ENCODE measurements at regions not wholly inside any gene's neighbourhood (a gene's known extent, or its start where the extent isn't known, plus 50 kb on each side); places are given as distances from the start of the nearest gene placed in this dataset.

DNA sequence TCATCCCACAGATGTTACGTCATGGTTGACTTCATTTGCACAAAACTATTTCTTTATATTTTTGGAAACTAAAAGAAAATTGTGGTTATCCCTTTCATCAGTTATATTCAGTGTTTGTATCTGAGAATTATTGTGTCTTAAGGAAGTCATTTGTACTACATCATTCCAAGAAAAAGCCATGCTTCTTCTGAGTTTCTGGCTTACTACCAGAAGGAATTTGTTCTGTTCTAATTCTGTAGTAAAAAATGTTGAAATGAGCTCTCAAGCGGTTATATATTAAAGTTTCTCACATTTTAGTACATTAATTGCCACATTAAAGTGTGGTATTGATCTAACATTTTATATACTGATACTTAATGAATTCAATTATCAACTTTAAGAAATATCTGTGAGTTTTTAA is 1844.5 kb downstream of the PCDH7 start:
- no peak for DNase-seq (ENCODE audit: low spot score)

DNA sequence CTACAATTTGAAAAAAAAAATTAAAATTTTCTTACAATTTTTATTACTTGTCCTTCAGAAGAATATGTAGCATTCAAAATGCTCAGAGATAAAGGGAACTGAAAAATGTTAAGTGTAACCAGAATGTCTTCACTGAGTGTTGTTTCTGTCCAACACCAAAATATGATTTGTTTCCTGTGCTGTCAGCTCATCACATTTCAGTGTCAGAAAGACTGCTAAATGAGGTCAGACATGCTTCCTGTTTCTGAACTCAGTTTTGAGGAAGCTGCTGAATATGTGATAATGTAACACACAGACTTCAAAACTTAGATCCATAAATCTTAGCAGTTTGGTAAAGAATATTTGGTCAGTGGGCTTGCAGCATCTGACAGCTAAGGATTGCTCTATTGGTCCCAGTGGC is 1849.7 kb downstream of the PCDH7 start:
- DNase-seq (ENCODE audit: low spot score): peak; percentile 16

GRCh38 chr4:32572366-32572765 is 1852.2 kb downstream of the PCDH7 start:
- no peak for DNase-seq (ENCODE audit: low spot score)

DNA sequence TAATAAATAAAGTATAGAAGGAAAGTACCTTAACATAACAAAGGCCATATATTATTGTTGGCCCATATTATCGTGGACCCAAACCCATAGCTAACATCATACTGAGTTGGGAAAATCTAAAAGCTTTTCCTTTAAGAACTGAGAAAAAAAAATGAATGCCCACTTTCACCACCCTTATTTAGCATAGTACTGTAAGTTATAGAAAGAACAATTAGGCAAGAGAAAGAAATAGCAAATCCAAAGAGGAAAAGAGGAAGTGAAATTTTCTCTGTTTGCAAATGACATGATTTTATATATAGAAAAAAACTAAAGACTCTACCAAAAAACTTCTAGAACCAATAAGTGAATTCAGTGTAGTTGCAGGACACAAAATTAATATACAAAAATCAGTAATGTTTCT is 1854.6 kb downstream of the PCDH7 start:
- DNase-seq (ENCODE audit: low spot score): no peak

DNA sequence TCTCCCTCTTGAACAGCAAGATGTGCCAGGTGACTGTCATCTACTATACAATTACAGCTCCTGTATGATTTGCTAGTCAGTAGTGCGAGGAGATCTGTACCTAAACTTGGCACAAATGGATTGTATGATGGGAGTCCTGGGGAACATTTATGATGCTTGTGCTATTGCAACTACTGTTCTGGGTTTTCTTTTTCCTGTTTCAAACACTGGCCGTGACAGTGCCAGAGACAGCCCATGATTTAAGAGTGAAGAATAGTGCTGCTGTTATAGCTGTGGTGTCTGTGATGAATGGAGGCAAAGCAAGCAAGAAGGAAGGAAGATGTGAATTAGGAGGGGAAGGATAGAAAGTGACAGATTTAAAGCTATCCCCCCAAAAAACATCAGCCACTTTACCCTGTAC is 1868.9 kb downstream of the PCDH7 start:
- no peak for DNase-seq (ENCODE audit: low spot score)

DNA sequence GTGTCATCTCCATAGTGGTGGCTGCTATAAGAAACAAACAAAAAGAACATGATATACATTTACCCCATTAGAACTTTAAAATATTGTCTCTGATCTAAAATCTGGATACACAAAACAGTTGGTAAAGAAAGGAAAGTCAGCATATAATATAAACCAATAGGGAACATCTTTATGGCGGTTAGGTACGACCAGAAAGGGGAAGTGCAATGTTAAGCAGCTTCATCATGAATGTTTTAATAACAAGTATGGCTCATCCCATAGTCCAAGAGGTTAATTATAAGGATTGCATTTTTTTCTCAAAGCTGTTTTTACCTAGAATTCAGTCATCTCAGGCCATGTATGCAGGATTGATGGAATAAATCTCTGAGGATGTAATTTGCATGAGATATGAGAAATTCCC is 1869.7 kb downstream of the PCDH7 start:
- no peak for DNase-seq (ENCODE audit: low spot score)

DNA sequence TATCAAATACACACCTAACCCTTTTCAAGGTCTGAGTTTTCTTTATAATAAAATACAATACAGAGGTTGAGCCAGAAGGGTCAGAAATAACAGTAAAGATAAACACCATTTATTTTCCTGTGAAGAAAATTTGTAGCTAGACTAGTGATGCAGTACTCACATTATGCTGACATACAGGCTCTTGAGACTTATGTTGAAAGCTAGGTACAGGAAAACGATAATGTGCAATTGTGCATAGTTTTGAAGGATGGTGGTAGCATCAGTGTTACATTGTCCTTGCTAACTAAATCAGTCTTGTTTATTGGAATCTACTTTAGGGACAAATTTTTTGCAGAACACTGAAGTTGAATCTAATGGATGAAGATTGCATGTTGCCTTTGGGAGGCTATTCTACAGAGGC is 1877.2 kb downstream of the PCDH7 start:
- no peak for DNase-seq (ENCODE audit: low spot score)

DNA sequence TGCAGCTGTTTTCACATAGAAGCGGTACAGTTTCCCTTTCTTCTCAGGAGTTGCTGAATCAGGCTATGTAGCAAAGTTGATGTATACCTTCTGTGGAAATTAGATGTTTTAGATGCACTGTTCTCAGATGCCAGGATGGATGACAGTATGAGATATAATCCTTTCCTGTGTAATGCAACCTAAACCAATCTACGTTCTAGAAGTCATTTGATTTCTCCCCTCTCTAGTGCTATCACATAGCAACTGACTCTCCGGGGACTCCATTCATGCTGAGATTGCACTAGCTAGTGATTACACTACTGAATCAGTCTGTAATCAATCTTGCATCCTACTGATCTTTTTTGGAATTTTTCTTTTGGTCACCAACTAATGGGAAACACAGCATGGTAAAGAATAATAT is 1881.7 kb downstream of the PCDH7 start:
- no peak for DNase-seq (ENCODE audit: low spot score)

GRCh38 chr4:32607978-32608377 is 1887.8 kb downstream of the PCDH7 start:
- DNase-seq (ENCODE audit: low spot score): no peak

- no peak for DNase-seq (ENCODE audit: low spot score)
Observed at GRCh38 chr4:32624943-32625603, 1904.9 kb downstream of the PCDH7 start.

GRCh38 chr4:32625687-32626337 is 1905.6 kb downstream of the PCDH7 start:
- DNase-seq (ENCODE audit: low spot score): no peak

DNA sequence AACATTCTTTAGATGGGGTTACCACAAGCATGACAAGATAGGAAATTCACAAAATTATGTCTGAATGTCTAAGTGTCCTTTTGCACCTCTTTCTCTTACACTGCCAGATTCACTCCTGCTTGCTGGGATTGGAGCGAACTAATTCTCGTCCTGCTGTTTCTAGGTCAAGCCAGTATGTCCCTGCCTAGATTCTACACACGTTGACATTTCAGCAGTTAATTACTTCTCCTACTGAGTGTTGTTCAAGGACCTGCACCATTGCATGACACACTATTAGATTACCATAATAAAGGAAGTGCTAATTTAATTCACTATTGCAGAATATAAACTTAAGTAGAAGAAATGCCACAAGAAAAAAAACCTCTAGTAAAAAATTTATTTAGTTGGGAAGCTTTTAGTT is 1911.7 kb downstream of the PCDH7 start:
- no peak for DNase-seq (ENCODE audit: low spot score)

DNA sequence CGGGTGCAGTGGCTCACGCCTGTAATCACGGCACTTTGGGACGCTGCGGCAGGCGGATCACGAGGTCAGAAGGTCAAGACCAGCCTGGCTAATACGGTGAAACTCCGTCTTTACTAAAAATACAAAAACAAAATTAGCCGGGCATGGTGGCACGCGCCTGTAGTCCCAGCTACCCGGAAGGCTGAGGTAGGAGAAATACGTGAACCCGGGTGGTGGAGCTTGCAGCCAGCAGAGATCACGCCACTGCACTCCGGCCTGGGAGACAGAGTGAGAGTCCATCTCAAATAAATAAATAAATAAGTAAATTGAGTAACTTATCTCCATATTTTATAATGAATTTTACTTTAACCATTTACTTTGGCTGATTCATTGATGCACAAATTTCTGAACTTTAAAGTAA is 1913.3 kb downstream of the PCDH7 start:
- DNase-seq (ENCODE audit: low spot score): no peak

GRCh38 chr4:32645653-32646052 is 1925.5 kb downstream of the PCDH7 start:
- DNase-seq (ENCODE audit: low spot score): no peak

DNA sequence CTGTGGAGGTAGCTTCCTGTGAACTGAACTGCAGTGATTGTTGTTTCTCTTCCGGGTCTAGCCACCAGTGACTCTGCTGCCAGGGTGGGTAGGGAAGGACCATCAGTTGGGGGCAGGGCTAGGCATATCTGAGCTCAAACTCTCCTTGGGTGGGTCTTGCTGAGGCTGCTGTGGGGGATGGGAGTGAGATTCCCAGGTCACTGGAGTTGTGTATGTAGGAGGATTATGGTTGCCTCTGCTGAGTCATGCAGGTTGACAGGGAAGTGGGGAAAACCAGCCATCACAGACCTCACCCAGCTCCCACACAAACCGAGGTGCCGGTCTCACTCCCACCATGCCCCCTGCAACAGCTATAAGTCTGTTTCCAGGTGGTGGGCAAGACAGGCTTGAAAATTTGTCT is 1937.8 kb downstream of the PCDH7 start:
- no peak for DNase-seq (ENCODE audit: low spot score)

- DNase-seq (ENCODE audit: low spot score): no peak
Observed at GRCh38 chr4:32661229-32661628, 1941.1 kb downstream of the PCDH7 start.

DNA sequence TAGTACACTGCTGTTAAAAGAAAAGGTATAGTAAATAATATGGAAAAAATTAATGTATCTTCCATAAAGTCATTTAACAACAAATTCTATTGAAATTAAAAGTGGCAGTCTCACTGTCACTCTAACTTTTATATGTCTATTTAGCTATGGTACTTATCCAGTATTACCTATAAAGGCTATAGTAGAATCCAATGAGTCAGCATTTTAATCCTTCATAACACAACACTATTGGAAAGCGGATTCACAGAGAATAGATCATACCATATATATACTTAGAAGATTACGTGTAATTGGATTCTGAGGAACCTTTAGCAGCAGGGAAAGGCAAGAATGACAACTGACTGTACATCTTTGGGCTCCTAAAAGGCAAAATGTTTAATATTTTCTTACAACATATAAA is 1942.6 kb downstream of the PCDH7 start:
- no peak for DNase-seq (ENCODE audit: low spot score)

- DNase-seq (ENCODE audit: low spot score): no peak
Observed at GRCh38 chr4:32672359-32672758, 1952.2 kb downstream of the PCDH7 start.

- no peak for DNase-seq (ENCODE audit: low spot score)
Observed at GRCh38 chr4:32680946-32681345, 1960.8 kb downstream of the PCDH7 start.

GRCh38 chr4:32684160-32684559 is 1964.0 kb downstream of the PCDH7 start:
- no peak for DNase-seq (ENCODE audit: low spot score)

DNA sequence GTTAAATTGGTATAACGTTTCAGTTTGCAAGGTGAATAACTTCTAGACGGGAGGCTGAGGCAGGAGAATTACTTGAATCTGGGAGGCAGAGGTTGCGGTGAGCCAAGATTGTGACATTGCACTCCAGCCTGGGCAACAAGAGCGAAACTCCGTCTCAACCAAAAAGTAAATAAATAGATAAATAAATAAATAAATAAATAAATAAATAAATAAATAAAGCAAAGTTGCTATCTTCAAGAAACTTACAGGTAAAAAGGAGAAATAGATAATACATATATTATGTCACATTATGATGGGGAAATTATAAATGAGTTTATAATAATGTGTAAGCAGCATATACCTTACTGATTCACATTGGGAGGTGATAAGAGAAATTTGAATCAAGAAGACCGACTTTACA is 1966.0 kb downstream of the PCDH7 start:
- no peak for DNase-seq (ENCODE audit: low spot score)

- no peak for DNase-seq (ENCODE audit: low spot score)
Observed at GRCh38 chr4:32689518-32689917, 1969.3 kb downstream of the PCDH7 start.

DNA sequence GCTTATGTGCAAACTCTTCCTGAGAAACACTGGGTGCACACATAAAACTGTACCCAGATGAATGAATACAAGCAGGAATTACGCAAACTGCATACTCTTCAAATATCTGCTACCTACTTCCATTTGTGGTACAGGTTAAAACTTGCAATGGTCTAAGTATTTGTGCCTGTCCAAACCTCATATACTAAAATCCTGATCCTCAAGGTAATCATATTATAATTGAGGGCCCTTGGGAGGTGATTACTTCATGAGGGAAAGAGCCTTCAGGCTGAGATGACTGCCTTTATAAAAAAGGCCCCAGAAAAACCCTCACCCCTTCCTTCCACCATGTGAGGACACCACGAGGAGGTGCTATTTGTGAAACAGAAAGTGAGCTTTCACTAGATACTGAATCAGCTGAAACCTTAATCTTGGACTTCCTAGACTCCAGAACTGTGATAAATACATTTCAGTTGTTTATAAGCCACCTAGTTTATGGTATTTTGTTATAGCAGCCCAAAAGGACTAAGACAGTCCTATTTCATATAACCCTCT is 1977.2 kb downstream of the PCDH7 start:
- DNase-seq (ENCODE audit: low spot score): no peak

- no peak for DNase-seq (ENCODE audit: low spot score)
Observed at GRCh38 chr4:32700838-32701237, 1980.7 kb downstream of the PCDH7 start.
